Upper lobe of left lung (tissue), 6 donors: ENCODE measurements at regions not wholly inside any gene's neighbourhood (a gene's known extent, or its start where the extent isn't known, plus 50 kb on each side); places are given as distances from the start of the nearest gene placed in this dataset.

ENCODE experiments used
- ATAC-seq, 2 donors: fragments of 200-7000 bp; cut with Tn5 transposase; one replicate each; pipeline ENCODE4 v1.9.1; 2022; ENCODE audit warnings: mild to moderate bottlenecking in 2 of 2, moderate library complexity in 2 of 2; ENCODE audit not compliant: low FRiP score in 2 of 2
- DNase-seq, 2 donors: peaks; one replicate each; pipeline ENCODE4 v3.0.0-alpha.2; 2019 to 2020
- H3K27ac ChIP-seq, 4 donors: fragments of 200-600 bp; sonication (generic); one replicate each; pipeline ENCODE4 v1.5.1; 2016 to 2019
- H3K27me3 ChIP-seq, 4 donors: fragments of 200-600 bp; sonication (generic); one replicate each; pipeline ENCODE4 v1.5.1; 2017 to 2019
- H3K36me3 ChIP-seq, 4 donors: fragments of 200-600 bp; sonication (generic); one replicate each; pipeline ENCODE4 v1.5.1; 2016 to 2019
- H3K4me1 ChIP-seq, 4 donors: fragments of 200-600 bp; sonication (generic); one replicate each; pipeline ENCODE4 v1.5.1; 2018 to 2019
- H3K4me3 ChIP-seq, 4 donors: fragments of 200-600 bp; sonication (generic); one replicate each; pipeline ENCODE4 v1.5.1; 2017 to 2019; ENCODE audit warnings: mild to moderate bottlenecking in 2 of 4, moderate library complexity in 1 of 4
- H3K9me3 ChIP-seq, 4 donors: fragments of 200-600 bp; sonication (generic); one replicate each; pipeline ENCODE4 v1.5.1; 2018 to 2019
- EP300 ChIP-seq, 4 donors: sonication (generic); formaldehyde crosslinking; IDR thresholded peaks; one replicate each; pipeline ENCODE4 v1.5.1; 2017; ENCODE audit warnings: antibody characterized with exemption in 4 of 4, control low read depth in 2 of 4
- POLR2A ChIP-seq, 4 donors: fragments of 450-650 bp; IDR thresholded peaks; one replicate each; pipeline ENCODE4 v1.5.1; 2016 to 2017; ENCODE audit warnings: antibody characterized with exemption in 4 of 4, mild to moderate bottlenecking in 2 of 4
- POLR2AphosphoS5 ChIP-seq, 2 donors: sonication (generic); formaldehyde crosslinking; IDR thresholded peaks; one replicate each; pipeline ENCODE4 v1.5.1; 2017; ENCODE audit warnings: antibody characterized with exemption in 2 of 2
- WGBS, 2 donors: methylation state at CpG; one replicate each; pipeline ENCODE4 v1.1.5; 2017 to 2018; 5-methylcytosine and 5-hydroxymethylcytosine counted together
- TF ChIP-seq, protein P1 (sequence below), 6 experiments: fragments of 450-650 bp in 4 of 6; fragments of 200-600 bp in 2 of 6; sonication (generic) in 2 of 6; IDR thresholded peaks; one replicate each; pipeline ENCODE4 v1.5.1; 2016 to 2019; ENCODE audit warnings: antibody characterized with exemption in 6 of 6
- donor health status: DM: no; HTN: no; CAD: no; lungs with moderate emphysema.
- donor health status: DM: no; HTN: yes; CAD: no; lungs with severe emphysema.

DNA sequence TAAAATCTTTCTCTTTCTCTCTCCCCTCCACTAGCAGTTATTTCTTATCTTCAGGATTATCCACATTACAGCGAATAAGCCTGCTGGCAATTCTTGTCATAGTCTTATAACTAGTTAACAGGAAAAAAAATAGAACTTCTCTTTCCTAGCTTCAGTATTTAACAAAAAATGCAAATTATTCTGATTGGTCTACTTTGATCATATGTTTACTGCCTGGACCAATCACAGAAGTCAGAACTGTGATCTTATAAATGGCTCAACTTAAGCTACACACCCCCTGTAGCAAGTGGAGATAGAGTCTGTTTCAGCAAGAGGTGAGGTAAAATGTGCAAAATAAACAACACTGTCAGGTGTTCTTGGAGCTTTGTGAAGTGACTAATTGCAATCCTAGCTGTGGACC is 389.4 kb upstream of the TUSC1 start:
- Histone ChIP-seq H3K27me3 (no peaks in the 10 kb centered on the region), H3K36me3 (no peaks in the 10 kb centered on the region), H3K4me1 (no peaks in the 10 kb centered on the region), H3K4me3 (no peak overlapping the region), H3K9me3 (no peaks in the 10 kb centered on the region), H3K27ac (no peak overlapping the region)
- WGBS, 2 donors = 91 to 94% methylated on average over 1 of the region's 1 CpG
- no peak for TF ChIP-seq POLR2AphosphoS5 (IDR thresholded peaks at IDR 0.05)
- no peak for TF ChIP-seq POLR2A (IDR thresholded peaks at IDR 0.05)
- TF ChIP-seq, protein P1, sequence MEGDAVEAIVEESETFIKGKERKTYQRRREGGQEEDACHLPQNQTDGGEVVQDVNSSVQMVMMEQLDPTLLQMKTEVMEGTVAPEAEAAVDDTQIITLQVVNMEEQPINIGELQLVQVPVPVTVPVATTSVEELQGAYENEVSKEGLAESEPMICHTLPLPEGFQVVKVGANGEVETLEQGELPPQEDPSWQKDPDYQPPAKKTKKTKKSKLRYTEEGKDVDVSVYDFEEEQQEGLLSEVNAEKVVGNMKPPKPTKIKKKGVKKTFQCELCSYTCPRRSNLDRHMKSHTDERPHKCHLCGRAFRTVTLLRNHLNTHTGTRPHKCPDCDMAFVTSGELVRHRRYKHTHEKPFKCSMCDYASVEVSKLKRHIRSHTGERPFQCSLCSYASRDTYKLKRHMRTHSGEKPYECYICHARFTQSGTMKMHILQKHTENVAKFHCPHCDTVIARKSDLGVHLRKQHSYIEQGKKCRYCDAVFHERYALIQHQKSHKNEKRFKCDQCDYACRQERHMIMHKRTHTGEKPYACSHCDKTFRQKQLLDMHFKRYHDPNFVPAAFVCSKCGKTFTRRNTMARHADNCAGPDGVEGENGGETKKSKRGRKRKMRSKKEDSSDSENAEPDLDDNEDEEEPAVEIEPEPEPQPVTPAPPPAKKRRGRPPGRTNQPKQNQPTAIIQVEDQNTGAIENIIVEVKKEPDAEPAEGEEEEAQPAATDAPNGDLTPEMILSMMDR (IDR thresholded peaks at IDR 0.05) = no peak
- no peak for TF ChIP-seq EP300 (IDR thresholded peaks at IDR 0.05)
- no peak for DNase-seq
- no peak for ATAC-seq

DNA sequence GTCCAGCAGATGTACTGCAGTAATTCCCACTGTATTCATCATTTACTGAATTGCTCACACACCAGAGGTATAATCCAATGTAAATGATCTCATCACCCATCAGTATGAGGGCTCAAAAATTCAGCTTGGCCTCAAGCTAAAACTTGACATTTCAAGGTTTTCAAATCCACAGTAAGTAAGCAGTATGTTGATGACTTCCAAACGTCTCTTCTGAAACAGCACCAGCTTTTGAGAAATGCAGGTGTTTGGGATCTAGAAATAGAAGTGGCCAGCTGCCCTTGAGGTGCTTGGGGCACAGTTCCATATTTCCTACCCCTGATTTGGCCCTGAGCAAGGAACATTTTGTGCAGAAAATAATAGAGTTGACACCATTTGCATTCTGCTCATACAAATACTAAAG is 388.0 kb upstream of the TUSC1 start:
- no peak overlapping the region for H3K27ac ChIP-seq
- ATAC-seq (no peak), DNase-seq (no peak)
- no peaks in the 10 kb centered on the region for H3K9me3 ChIP-seq
- 46 to 58% methylated on average over 1 of the region's 1 CpG for WGBS, 2 donors
- no peak overlapping the region for H3K4me3 ChIP-seq
- H3K36me3 ChIP-seq = no peaks in the 10 kb centered on the region
- H3K27me3 ChIP-seq = no peaks in the 10 kb centered on the region
- TF ChIP-seq, protein P1 (IDR thresholded peaks at IDR 0.05) = no peak
- no peak for TF ChIP-seq EP300 (IDR thresholded peaks at IDR 0.05)
- TF ChIP-seq POLR2AphosphoS5 (IDR thresholded peaks at IDR 0.05) = no peak
- TF ChIP-seq POLR2A (IDR thresholded peaks at IDR 0.05) = no peak
- no peaks in the 10 kb centered on the region for H3K4me1 ChIP-seq

DNA sequence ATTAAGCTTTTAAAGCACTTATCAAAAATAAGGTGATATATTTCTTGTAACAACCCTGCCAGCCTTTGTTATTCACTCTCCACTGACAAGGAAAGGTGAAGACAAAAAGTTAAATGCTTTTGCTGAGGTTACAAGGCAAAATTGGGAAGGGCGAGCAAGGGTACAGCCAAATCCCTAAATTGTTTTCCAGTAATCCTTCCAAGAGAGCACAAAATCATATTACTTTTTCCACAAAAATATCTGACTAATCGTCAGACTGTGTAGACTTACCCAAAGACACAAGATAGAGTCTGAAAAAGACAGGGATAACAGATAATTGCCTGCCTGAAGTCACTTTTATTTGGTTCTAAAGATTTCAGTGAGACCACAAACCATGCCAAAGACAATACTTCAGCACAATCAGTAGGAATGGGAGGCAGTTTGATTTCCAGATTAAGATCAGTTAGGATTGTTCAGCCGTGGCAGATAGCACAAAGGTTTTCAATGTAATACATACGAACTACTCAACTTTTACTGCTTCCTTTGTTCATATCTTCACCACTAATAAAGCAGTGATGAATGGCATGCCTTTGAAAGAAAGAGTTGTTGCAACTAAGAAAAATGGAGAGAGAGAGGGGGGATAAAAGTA is 383.8 kb upstream of the TUSC1 start:
- H3K4me1 ChIP-seq = no peaks in the 10 kb centered on the region
- ATAC-seq (no peak), DNase-seq (no peak)
- no peaks in the 10 kb centered on the region for H3K27me3 ChIP-seq
- no peak overlapping the region for H3K27ac ChIP-seq
- no peaks in the 10 kb centered on the region for H3K9me3 ChIP-seq
- H3K36me3 ChIP-seq = no peaks in the 10 kb centered on the region
- 56 to 57% methylated on average over 4 of the region's 4 CpGs for WGBS, 2 donors
- TF ChIP-seq, protein P1 (IDR thresholded peaks at IDR 0.05) = no peak
- TF ChIP-seq EP300 (IDR thresholded peaks at IDR 0.05) = no peak
- TF ChIP-seq POLR2A (IDR thresholded peaks at IDR 0.05) = no peak
- TF ChIP-seq POLR2AphosphoS5 (IDR thresholded peaks at IDR 0.05) = no peak
- no peak overlapping the region for H3K4me3 ChIP-seq

DNA sequence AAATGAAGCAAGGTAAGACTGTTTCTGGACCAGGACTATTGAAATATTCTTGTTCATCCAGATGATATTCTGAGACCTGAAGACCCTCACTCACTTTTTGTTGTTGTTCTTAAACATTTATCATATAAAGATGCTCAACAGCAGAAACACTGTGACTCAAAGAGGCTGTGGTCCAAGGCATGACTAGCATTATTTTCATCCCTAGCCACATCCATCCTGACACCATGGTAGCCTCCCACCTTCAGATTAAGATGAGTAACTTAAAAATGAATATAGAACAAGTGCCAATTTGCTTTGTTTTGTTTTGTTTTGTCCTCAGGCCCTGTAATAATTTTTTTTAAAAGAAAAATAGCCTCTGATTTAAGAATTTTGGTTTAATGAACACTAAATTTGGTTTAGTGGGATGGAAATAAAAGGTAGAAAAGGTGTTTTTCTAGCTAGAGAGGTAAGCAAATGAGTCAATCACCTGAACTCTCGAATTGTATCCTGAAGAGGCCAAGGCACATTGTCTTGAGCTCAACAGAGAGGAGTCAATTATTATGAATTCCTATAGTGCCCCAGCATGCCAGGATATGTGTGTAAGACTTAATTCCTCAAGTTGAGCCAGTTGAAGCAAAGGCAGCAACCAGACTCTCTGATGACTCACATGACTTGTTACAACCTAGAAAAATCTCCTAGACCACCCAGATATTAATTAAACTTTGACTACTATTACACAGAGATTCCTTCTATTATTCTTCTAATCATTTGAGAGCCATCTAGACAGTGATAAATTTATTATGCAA is 380.1 kb upstream of the TUSC1 start:
- no peak for DNase-seq
- no peaks in the 10 kb centered on the region for H3K36me3 ChIP-seq
- H3K27ac ChIP-seq = no peak overlapping the region
- 53 to 59% methylated on average over 1 of the region's 1 CpG for WGBS, 2 donors
- no peaks in the 10 kb centered on the region for H3K9me3 ChIP-seq
- no peak overlapping the region for H3K4me3 ChIP-seq
- H3K27me3 ChIP-seq = no peaks in the 10 kb centered on the region
- ATAC-seq = no peak
- H3K4me1 ChIP-seq = no peaks in the 10 kb centered on the region
- TF ChIP-seq POLR2AphosphoS5 (IDR thresholded peaks at IDR 0.05) = no peak
- no peak for TF ChIP-seq POLR2A (IDR thresholded peaks at IDR 0.05)
- no peak for TF ChIP-seq EP300 (IDR thresholded peaks at IDR 0.05)
- TF ChIP-seq, protein P1 (IDR thresholded peaks at IDR 0.05) = no peak
